ENCODE measurements at regions not wholly inside any gene's neighbourhood (a gene's known extent, or its start where the extent isn't known, plus 50 kb on each side); places are given as distances from the start of the nearest gene placed in this dataset.

- Histone ChIP-seq H3F3A (ENCODE audit: control insufficient read depth, insufficient read depth) (no peaks in the 10 kb centered on the region), H3K4me3 (ENCODE audit: low read length) (no peak overlapping the region), H3K79me2 (ENCODE audit: control insufficient read depth, low read length) (no peaks in the 10 kb centered on the region), H3K4me2 (ENCODE audit: low read length) (no peak overlapping the region), H3K9me2 (replicated peaks; ENCODE audit: control insufficient read depth, low read length) (no peaks in the 10 kb centered on the region), H4K20me1 (ENCODE audit: control insufficient read depth, insufficient read depth, low read depth, low read length) (no peaks in the 10 kb centered on the region), H3K27me3 (ENCODE audit: control insufficient read depth, low read length) (0 out of 2 replicates have a peak, but pooled peaks cover 4% of the 10 kb centered on the region), H3K36me3 (ENCODE audit: control insufficient read depth, low read length) (no peaks in the 10 kb centered on the region), H3K27ac (ENCODE audit: low read depth, low read length) (no peak overlapping the region), H3K4me1 (ENCODE audit: control insufficient read depth, low read length) (no peaks in the 10 kb centered on the region), H3K9me3 (ENCODE audit: control insufficient read depth, insufficient read depth, low read length) (no peaks in the 10 kb centered on the region)
- TF ChIP-seq, protein P1, sequence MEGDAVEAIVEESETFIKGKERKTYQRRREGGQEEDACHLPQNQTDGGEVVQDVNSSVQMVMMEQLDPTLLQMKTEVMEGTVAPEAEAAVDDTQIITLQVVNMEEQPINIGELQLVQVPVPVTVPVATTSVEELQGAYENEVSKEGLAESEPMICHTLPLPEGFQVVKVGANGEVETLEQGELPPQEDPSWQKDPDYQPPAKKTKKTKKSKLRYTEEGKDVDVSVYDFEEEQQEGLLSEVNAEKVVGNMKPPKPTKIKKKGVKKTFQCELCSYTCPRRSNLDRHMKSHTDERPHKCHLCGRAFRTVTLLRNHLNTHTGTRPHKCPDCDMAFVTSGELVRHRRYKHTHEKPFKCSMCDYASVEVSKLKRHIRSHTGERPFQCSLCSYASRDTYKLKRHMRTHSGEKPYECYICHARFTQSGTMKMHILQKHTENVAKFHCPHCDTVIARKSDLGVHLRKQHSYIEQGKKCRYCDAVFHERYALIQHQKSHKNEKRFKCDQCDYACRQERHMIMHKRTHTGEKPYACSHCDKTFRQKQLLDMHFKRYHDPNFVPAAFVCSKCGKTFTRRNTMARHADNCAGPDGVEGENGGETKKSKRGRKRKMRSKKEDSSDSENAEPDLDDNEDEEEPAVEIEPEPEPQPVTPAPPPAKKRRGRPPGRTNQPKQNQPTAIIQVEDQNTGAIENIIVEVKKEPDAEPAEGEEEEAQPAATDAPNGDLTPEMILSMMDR (IDR thresholded peaks at IDR 0.05; ENCODE audit: low read depth, low read length, poor library complexity, severe bottlenecking) = no peak
- no peak for TF ChIP-seq EZH2phosphoT487 (IDR thresholded peaks at IDR 0.05; ENCODE audit: borderline replicate concordance, low read length)
Measured at GRCh38 chr3:18075799-18076198, 333.4 kb upstream of the TBC1D5 start.

GRCh38 chr3:18071833-18072232 lies 329.4 kb upstream of the TBC1D5 start:
- no peak overlapping the region for H3K27ac ChIP-seq (ENCODE audit: low read depth, low read length)
- no peak overlapping the region for H3K4me2 ChIP-seq (ENCODE audit: low read length)
- no peaks in the 10 kb centered on the region for H3K9me3 ChIP-seq (ENCODE audit: control insufficient read depth, insufficient read depth, low read length)
- H4K20me1 ChIP-seq (ENCODE audit: control insufficient read depth, insufficient read depth, low read depth, low read length) = no peaks in the 10 kb centered on the region
- H3K79me2 ChIP-seq (ENCODE audit: control insufficient read depth, low read length) = no peaks in the 10 kb centered on the region
- TF ChIP-seq, protein P1 (IDR thresholded peaks at IDR 0.05; ENCODE audit: low read depth, low read length, poor library complexity, severe bottlenecking) = no peak
- no peak for TF ChIP-seq EZH2phosphoT487 (IDR thresholded peaks at IDR 0.05; ENCODE audit: borderline replicate concordance, low read length)
- H3K4me3 ChIP-seq (ENCODE audit: low read length) = no peak overlapping the region
- H3K4me1 ChIP-seq (ENCODE audit: control insufficient read depth, low read length) = no peaks in the 10 kb centered on the region
- no peaks in the 10 kb centered on the region for H3K9me2 ChIP-seq (replicated peaks; ENCODE audit: control insufficient read depth, low read length)
- no peaks in the 10 kb centered on the region for H3F3A ChIP-seq (ENCODE audit: control insufficient read depth, insufficient read depth)
- H3K36me3 ChIP-seq (ENCODE audit: control insufficient read depth, low read length) = no peaks in the 10 kb centered on the region
- H3K27me3 ChIP-seq (ENCODE audit: control insufficient read depth, low read length) = no peaks in the 10 kb centered on the region

DNA sequence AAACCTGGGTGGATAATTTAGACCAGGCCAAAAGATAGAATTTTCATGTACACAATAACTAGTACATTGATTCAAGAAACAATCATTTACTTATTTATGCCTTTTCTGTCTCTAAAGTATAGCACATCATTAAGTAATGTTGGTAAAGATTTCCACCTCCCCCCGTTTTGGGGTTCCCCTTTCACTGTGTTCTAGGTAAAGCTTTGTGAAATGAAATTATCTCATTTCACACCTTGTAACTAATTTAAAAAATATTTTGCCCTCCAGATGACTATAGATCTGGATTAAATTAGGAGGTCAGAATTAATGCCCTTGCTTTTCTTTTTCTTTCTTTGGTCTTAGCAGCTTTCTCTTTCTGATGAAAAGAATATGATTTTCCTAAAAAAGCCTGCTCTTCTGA lies 328.5 kb upstream of the TBC1D5 start:
- Histone ChIP-seq H3K4me2 (ENCODE audit: low read length) (no peak overlapping the region), H3K79me2 (ENCODE audit: control insufficient read depth, low read length) (no peaks in the 10 kb centered on the region), H3K9me2 (replicated peaks; ENCODE audit: control insufficient read depth, low read length) (no peaks in the 10 kb centered on the region), H3F3A (ENCODE audit: control insufficient read depth, insufficient read depth) (no peaks in the 10 kb centered on the region), H3K4me1 (ENCODE audit: control insufficient read depth, low read length) (no peaks in the 10 kb centered on the region), H3K27me3 (ENCODE audit: control insufficient read depth, low read length) (no peaks in the 10 kb centered on the region), H4K20me1 (ENCODE audit: control insufficient read depth, insufficient read depth, low read depth, low read length) (no peaks in the 10 kb centered on the region), H3K4me3 (ENCODE audit: low read length) (no peak overlapping the region), H3K36me3 (ENCODE audit: control insufficient read depth, low read length) (no peaks in the 10 kb centered on the region), H3K9me3 (ENCODE audit: control insufficient read depth, insufficient read depth, low read length) (no peaks in the 10 kb centered on the region), H3K27ac (ENCODE audit: low read depth, low read length) (no peak overlapping the region)
- TF ChIP-seq, protein P1 (IDR thresholded peaks at IDR 0.05; ENCODE audit: low read depth, low read length, poor library complexity, severe bottlenecking) = no peak
- no peak for TF ChIP-seq EZH2phosphoT487 (IDR thresholded peaks at IDR 0.05; ENCODE audit: borderline replicate concordance, low read length)

DNA sequence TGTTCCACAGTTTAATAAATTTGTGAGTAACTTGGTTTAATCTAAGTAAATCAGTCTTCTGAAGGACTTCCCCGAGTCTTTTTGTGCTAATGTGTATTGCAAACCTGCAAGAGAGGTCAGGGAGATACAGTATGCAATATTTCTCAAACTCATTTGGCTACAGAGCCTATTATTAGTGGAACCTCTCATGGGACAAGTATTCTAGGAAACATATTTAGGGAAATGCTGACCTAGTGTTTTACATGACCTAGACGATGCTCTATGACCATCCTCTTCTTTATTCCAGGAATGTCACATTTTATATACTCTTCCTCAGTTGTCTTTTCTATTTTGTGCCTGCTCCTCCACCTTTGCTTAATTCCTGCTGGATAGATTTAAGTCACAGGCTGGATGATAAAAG lies 327.8 kb upstream of the TBC1D5 start:
- H3K36me3 ChIP-seq (ENCODE audit: control insufficient read depth, low read length) = no peaks in the 10 kb centered on the region

More for the DNA sequence above, 327.8 kb upstream of the TBC1D5 start:
- H3K4me3 ChIP-seq (ENCODE audit: low read length) = no peak overlapping the region
- H3K79me2 ChIP-seq (ENCODE audit: control insufficient read depth, low read length) = no peaks in the 10 kb centered on the region
- H3K9me2 ChIP-seq (replicated peaks; ENCODE audit: control insufficient read depth, low read length) = no peaks in the 10 kb centered on the region
- no peaks in the 10 kb centered on the region for H3F3A ChIP-seq (ENCODE audit: control insufficient read depth, insufficient read depth)
- H3K27me3 ChIP-seq (ENCODE audit: control insufficient read depth, low read length) = no peaks in the 10 kb centered on the region
- no peaks in the 10 kb centered on the region for H3K9me3 ChIP-seq (ENCODE audit: control insufficient read depth, insufficient read depth, low read length)
- TF ChIP-seq, protein P1 (IDR thresholded peaks at IDR 0.05; ENCODE audit: low read depth, low read length, poor library complexity, severe bottlenecking) = no peak
- TF ChIP-seq EZH2phosphoT487 (IDR thresholded peaks at IDR 0.05; ENCODE audit: borderline replicate concordance, low read length) = no peak
- H3K27ac ChIP-seq (ENCODE audit: low read depth, low read length) = no peak overlapping the region
- no peaks in the 10 kb centered on the region for H3K4me1 ChIP-seq (ENCODE audit: control insufficient read depth, low read length)
- no peak overlapping the region for H3K4me2 ChIP-seq (ENCODE audit: low read length)
- H4K20me1 ChIP-seq (ENCODE audit: control insufficient read depth, insufficient read depth, low read depth, low read length) = no peaks in the 10 kb centered on the region
